ENCODE measurements at regions not wholly inside any gene's neighbourhood (a gene's known extent, or its start where the extent isn't known, plus 50 kb on each side); places are given as distances from the start of the nearest gene placed in this dataset.
"Not testable (repeated sequence)": the region's sequence is repeated elsewhere in the genome, so short reads cannot be mapped to it uniquely, and the experiment has no call there.

DNA sequence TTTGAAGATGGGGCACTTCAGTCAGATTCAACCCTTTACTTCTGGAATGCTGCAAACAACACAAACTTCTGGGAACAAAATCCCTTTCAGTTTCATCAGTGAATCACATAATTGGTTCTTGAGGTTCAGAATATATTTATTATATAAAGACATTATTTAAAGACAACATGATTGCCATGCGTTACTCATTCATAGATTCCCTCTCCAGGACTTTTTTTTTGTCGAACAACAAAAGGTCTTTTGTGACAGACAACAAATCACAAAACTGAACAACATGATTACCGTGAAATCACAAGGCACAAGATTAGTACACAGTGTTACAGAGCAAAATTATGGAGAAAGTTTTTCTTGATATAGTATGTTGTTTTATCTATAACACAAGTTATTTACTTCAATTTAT is 1815.0 kb downstream of the NCAM2 start:
- no peak overlapping the region for H3K4me2 ChIP-seq (ENCODE audit: low read length)
- no peak overlapping the region for H3K4me3 ChIP-seq (ENCODE audit: low read length)
- H4K20me1 ChIP-seq (ENCODE audit: insufficient read depth, low read length): no peaks in the 10 kb centered on the region
- H3K36me3 ChIP-seq (replicated peaks; ENCODE audit: low read depth, low read length): no peaks in the 10 kb centered on the region
- no peak overlapping the region for H3K27ac ChIP-seq (ENCODE audit: low read length)
- H2AFZ ChIP-seq (ENCODE audit: low read depth, low read length): no peak overlapping the region
- no peak for TF ChIP-seq EZH2phosphoT487 (IDR thresholded peaks at IDR 0.05; ENCODE audit: low read depth)
- TF ChIP-seq, protein P1, sequence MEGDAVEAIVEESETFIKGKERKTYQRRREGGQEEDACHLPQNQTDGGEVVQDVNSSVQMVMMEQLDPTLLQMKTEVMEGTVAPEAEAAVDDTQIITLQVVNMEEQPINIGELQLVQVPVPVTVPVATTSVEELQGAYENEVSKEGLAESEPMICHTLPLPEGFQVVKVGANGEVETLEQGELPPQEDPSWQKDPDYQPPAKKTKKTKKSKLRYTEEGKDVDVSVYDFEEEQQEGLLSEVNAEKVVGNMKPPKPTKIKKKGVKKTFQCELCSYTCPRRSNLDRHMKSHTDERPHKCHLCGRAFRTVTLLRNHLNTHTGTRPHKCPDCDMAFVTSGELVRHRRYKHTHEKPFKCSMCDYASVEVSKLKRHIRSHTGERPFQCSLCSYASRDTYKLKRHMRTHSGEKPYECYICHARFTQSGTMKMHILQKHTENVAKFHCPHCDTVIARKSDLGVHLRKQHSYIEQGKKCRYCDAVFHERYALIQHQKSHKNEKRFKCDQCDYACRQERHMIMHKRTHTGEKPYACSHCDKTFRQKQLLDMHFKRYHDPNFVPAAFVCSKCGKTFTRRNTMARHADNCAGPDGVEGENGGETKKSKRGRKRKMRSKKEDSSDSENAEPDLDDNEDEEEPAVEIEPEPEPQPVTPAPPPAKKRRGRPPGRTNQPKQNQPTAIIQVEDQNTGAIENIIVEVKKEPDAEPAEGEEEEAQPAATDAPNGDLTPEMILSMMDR (IDR thresholded peaks at IDR 0.05; ENCODE audit: low read depth, low read length): no peak
- no peak overlapping the region for H3K9ac ChIP-seq (ENCODE audit: low read length)
- H3K79me2 ChIP-seq (ENCODE audit: low read length): no peaks in the 10 kb centered on the region
- no peaks in the 10 kb centered on the region for H3K9me3 ChIP-seq (ENCODE audit: insufficient read depth, low read length)
- H3K27me3 ChIP-seq (ENCODE audit: low read depth, low read length): no peaks in the 10 kb centered on the region
- no peaks in the 10 kb centered on the region for H3K4me1 ChIP-seq (ENCODE audit: low read length)

DNA sequence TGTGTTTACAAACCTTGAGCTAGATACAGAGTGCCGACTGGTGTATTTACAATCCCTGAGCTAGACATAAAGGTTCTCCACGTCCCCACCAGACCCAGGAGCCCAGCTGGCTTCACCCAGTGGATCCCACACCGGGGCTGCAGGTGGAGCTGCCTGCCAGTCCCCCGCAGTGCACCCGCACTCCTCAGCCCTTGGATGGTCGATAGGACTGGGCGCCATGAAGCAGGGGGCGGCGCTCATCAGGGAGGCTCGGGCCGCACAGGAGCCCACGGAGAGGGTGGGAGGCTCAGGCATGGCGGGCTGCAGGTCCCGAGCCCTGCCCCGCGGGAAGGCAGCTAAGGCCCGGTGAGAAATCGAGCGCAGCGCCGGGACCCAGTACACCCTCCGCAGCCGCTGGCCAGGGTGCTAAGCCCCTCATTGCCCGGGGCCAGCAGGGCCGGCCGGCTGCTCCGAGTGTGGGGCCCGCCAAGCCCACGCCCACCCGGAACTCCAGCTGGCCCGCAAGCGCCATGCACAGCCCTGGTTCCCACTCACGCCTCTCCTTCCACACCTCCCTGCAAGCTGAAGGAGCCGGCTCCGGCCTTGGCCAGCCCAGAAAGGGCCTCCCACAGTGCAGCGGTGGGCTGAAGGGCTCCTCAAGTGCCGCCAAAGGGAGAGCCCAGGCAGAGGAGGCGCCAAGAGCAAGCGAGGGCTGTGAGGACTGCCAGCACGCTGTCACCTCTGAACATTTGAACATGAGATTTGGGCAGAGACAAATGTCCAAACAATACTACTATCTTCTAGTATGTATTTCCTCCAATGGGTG is 1820.7 kb downstream of the NCAM2 start:
- H3K4me2 ChIP-seq (ENCODE audit: low read length): not testable (repeated sequence)

DNA sequence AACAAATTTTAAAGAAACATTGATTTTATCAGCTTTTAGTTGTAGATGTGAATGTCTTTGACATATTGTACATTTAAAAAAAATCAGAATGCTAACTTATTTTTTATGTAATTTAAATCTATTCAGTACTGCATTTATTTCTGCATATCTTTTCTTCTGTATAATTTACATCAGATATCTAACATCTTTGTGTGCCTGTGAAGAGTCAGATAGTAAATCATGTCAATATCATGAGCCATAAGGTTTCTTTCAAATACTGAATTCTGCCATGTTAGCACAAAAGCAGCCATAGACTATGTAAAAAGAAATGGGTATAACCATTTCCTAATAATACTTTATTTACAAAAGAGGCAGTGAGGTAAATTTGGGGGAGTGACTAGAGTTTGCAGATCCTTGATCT is 1829.2 kb downstream of the NCAM2 start:
- no peak overlapping the region for H3K4me3 ChIP-seq (ENCODE audit: low read length)
- no peaks in the 10 kb centered on the region for H3K79me2 ChIP-seq (ENCODE audit: low read length)
- TF ChIP-seq EZH2phosphoT487 (IDR thresholded peaks at IDR 0.05; ENCODE audit: low read depth): no peak
- TF ChIP-seq, protein P1 (IDR thresholded peaks at IDR 0.05; ENCODE audit: low read depth, low read length): no peak

More for the DNA sequence above, 1820.7 kb downstream of the NCAM2 start:
- not testable (repeated sequence) for H2AFZ ChIP-seq (ENCODE audit: low read depth, low read length); H3K79me2 ChIP-seq (ENCODE audit: low read length); H3K27ac ChIP-seq (ENCODE audit: low read length); H3K9ac ChIP-seq (ENCODE audit: low read length); H3K9me3 ChIP-seq (ENCODE audit: insufficient read depth, low read length); H3K27me3 ChIP-seq (ENCODE audit: low read depth, low read length); H3K4me3 ChIP-seq (ENCODE audit: low read length); H3K36me3 ChIP-seq (replicated peaks; ENCODE audit: low read depth, low read length); H4K20me1 ChIP-seq (ENCODE audit: insufficient read depth, low read length); H3K4me1 ChIP-seq (ENCODE audit: low read length)

DNA sequence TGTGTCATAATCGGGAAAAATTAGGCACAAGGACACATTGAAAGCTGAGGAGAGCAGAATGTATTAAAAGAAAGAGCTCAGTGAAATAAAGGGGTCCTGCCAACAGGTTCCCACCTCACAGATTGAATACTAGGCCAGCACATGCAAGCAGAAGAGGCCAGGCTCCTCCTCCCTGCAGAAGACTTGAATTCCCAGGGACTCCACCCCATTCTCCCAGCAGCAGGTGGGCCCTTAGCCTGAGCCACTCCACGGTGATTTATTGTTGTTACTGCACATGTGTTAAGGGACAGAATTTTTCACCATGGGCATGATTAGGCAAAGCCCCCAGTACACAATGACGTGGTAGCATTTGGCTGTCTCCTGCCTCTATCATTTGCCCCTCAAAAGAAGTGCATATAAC is 1844.7 kb downstream of the NCAM2 start:
- no peaks in the 10 kb centered on the region for H4K20me1 ChIP-seq (ENCODE audit: insufficient read depth, low read length)
- no peak overlapping the region for H3K4me3 ChIP-seq (ENCODE audit: low read length)
- H3K9ac ChIP-seq (ENCODE audit: low read length): no peak overlapping the region
- H2AFZ ChIP-seq (ENCODE audit: low read depth, low read length): no peak overlapping the region
- no peaks in the 10 kb centered on the region for H3K79me2 ChIP-seq (ENCODE audit: low read length)
- no peak overlapping the region for H3K4me2 ChIP-seq (ENCODE audit: low read length)
- H3K27me3 ChIP-seq (ENCODE audit: low read depth, low read length): no peaks in the 10 kb centered on the region
- H3K4me1 ChIP-seq (ENCODE audit: low read length): no peaks in the 10 kb centered on the region
- no peak overlapping the region for H3K27ac ChIP-seq (ENCODE audit: low read length)
- H3K9me3 ChIP-seq (ENCODE audit: insufficient read depth, low read length): no peaks in the 10 kb centered on the region
- TF ChIP-seq, protein P1 (IDR thresholded peaks at IDR 0.05; ENCODE audit: low read depth, low read length): no peak
- no peak for TF ChIP-seq EZH2phosphoT487 (IDR thresholded peaks at IDR 0.05; ENCODE audit: low read depth)
- no peaks in the 10 kb centered on the region for H3K36me3 ChIP-seq (replicated peaks; ENCODE audit: low read depth, low read length)

More for the DNA sequence above, 1829.2 kb downstream of the NCAM2 start:
- Histone ChIP-seq H3K27me3 (ENCODE audit: low read depth, low read length) (no peaks in the 10 kb centered on the region), H3K36me3 (replicated peaks; ENCODE audit: low read depth, low read length) (no peaks in the 10 kb centered on the region), H3K4me1 (ENCODE audit: low read length) (no peaks in the 10 kb centered on the region), H3K9ac (ENCODE audit: low read length) (no peak overlapping the region), H4K20me1 (ENCODE audit: insufficient read depth, low read length) (no peaks in the 10 kb centered on the region), H3K4me2 (ENCODE audit: low read length) (no peak overlapping the region), H3K9me3 (ENCODE audit: insufficient read depth, low read length) (peaks cover 7% of the 10 kb centered on the region; the same call in 1 of the 2 replicates), H2AFZ (ENCODE audit: low read depth, low read length) (no peak overlapping the region), H3K27ac (ENCODE audit: low read length) (no peak overlapping the region)

Measured in OCI-LY3 (cell line).